Neural crest cell (in vitro differentiated cells): ENCODE measurements at regions not wholly inside any gene's neighbourhood (a gene's known extent, or its start where the extent isn't known, plus 50 kb on each side); places are given as distances from the start of the nearest gene placed in this dataset.
A peak's percentile ranks its signal among the peaks of the same experiment; 100 is the strongest.

Experiments
- DNase-seq: peaks from one replicate; pipeline ENCODE4 v3.0.0; 2021; ENCODE audit warnings: low read depth, mixed read lengths, low spot score
- H3K27ac Mint-ChIP-seq: one replicate; pipeline ENCODE4 v1.8.0; 2021; ENCODE audit warnings: mild to moderate bottlenecking, mixed read lengths; ENCODE audit not compliant: unreplicated experiment
- H3K27me3 Mint-ChIP-seq: 2 replicates; pipeline ENCODE4 v1.8.0; 2021; ENCODE audit warnings: low read depth, mild to moderate bottlenecking, mixed read lengths
- H3K36me3 Mint-ChIP-seq: 2 replicates; pipeline ENCODE4 v1.8.0; 2021; ENCODE audit warnings: low read depth, mild to moderate bottlenecking, mixed read lengths
- H3K4me1 Mint-ChIP-seq: 2 replicates; pipeline ENCODE4 v1.8.0; 2021; ENCODE audit warnings: mixed read lengths
- H3K4me3 Mint-ChIP-seq: one replicate; pipeline ENCODE4 v1.8.0; 2021; ENCODE audit warnings: mild to moderate bottlenecking, mixed read lengths
- H3K9me3 Mint-ChIP-seq: 2 replicates; pipeline ENCODE4 v1.8.0; 2021; ENCODE audit warnings: mixed read lengths
- CTCF ChIP-seq: fragments of 200-600 bp; sonication (generic); conservative IDR thresholded peaks from 2 replicates; pipeline ENCODE4 v1.5.0; 2021; ENCODE audit warnings: antibody characterized with exemption, mild to moderate bottlenecking

- H3K9me3 Mint-ChIP-seq = no peaks in the 10 kb centered on the region
- no peak overlapping the region for H3K4me3 Mint-ChIP-seq
- H3K27me3 Mint-ChIP-seq = no peaks in the 10 kb centered on the region
- TF ChIP-seq CTCF = no peak
- no peak for DNase-seq
- no peaks in the 10 kb centered on the region for H3K36me3 Mint-ChIP-seq
- H3K27ac Mint-ChIP-seq = no peak overlapping the region
- H3K4me1 Mint-ChIP-seq = peaks cover 7% of the 10 kb centered on the region
Observed at GRCh38 chr13:95381212-95381527, 79.9 kb upstream of the ABCC4 start.

- no peak for TF ChIP-seq CTCF
- no peak for DNase-seq
- Mint-ChIP-seq H3K4me3 (no peak overlapping the region), H3K27me3 (no peaks in the 10 kb centered on the region), H3K36me3 (no peaks in the 10 kb centered on the region), H3K27ac (peak overlapping the region; percentile 35), H3K4me1 (peaks cover 7% of the 10 kb centered on the region), H3K9me3 (no peaks in the 10 kb centered on the region)
Observed at GRCh38 chr13:95382411-95382810, 81.2 kb upstream of the ABCC4 start.

- DNase-seq = no peak
- Mint-ChIP-seq H3K27me3 (no peaks in the 10 kb centered on the region), H3K27ac (no peak overlapping the region), H3K4me1 (peaks cover 7% of the 10 kb centered on the region), H3K36me3 (no peaks in the 10 kb centered on the region), H3K9me3 (no peaks in the 10 kb centered on the region), H3K4me3 (no peak overlapping the region)
- TF ChIP-seq CTCF = no peak
Observed at GRCh38 chr13:95382916-95383315, 81.7 kb upstream of the ABCC4 start.

GRCh38 chr13:95385373-95385772 lies 84.1 kb upstream of the ABCC4 start:
- TF ChIP-seq CTCF = no peak
- H3K9me3 Mint-ChIP-seq = no peaks in the 10 kb centered on the region
- H3K4me1 Mint-ChIP-seq = peaks cover 5% of the 10 kb centered on the region
- no peak for DNase-seq
- H3K4me3 Mint-ChIP-seq = no peak overlapping the region
- no peak overlapping the region for H3K27ac Mint-ChIP-seq
- no peaks in the 10 kb centered on the region for H3K36me3 Mint-ChIP-seq
- no peaks in the 10 kb centered on the region for H3K27me3 Mint-ChIP-seq

- Mint-ChIP-seq H3K9me3 (no peaks in the 10 kb centered on the region), H3K36me3 (no peaks in the 10 kb centered on the region), H3K4me3 (no peak overlapping the region), H3K27me3 (no peaks in the 10 kb centered on the region), H3K4me1 (peaks cover 1% of the 10 kb centered on the region), H3K27ac (no peak overlapping the region)
- DNase-seq = no peak
- no peak for TF ChIP-seq CTCF
Observed at GRCh38 chr13:95385798-95386197, 84.5 kb upstream of the ABCC4 start.

GRCh38 chr13:95386370-95386769 lies 85.1 kb upstream of the ABCC4 start:
- no peaks in the 10 kb centered on the region for H3K27me3 Mint-ChIP-seq
- TF ChIP-seq CTCF = no peak
- no peak overlapping the region for H3K4me3 Mint-ChIP-seq
- no peaks in the 10 kb centered on the region for H3K36me3 Mint-ChIP-seq
- H3K4me1 Mint-ChIP-seq = no peaks in the 10 kb centered on the region
- H3K27ac Mint-ChIP-seq = no peak overlapping the region
- DNase-seq = no peak
- no peaks in the 10 kb centered on the region for H3K9me3 Mint-ChIP-seq
